OCI-LY7 (cell line): ENCODE measurements at regions not wholly inside any gene's neighbourhood (a gene's known extent, or its start where the extent isn't known, plus 50 kb on each side); places are given as distances from the start of the nearest gene placed in this dataset.

ENCODE experiments used
- BruUV-seq: library from RNA; stranded (reverse); fragments of 400-500 nt; replicated peaks from 2 replicates; lab custom pipeline; 2021; lab: Mats Ljungman, UMichigan
- CTCF ChIA-PET: fragments of 300-600 bp; sonication (Branson Sonifier 250); formaldehyde crosslinking; loops from one replicate; lab custom pipeline; 2022; ENCODE audit warnings: antibody characterized with exemption; ENCODE audit not compliant: unreplicated experiment; lab: Charles Lee
- POLR2A ChIA-PET: fragments of 300-600 bp; sonication (Branson Sonifier 250); formaldehyde crosslinking; loops from one replicate; lab custom pipeline; 2022; ENCODE audit warnings: antibody characterized with exemption; lab: Charles Lee
- DNase-seq: peaks from one replicate; pipeline ENCODE4 v3.0.0-alpha.2; 2015; ENCODE audit warnings: low spot score
- H2AFZ ChIP-seq: fragments of 200-600 bp; sonication (generic), shearing (Covaris generic); 2 replicates; pipeline ENCODE4 v1.6.1; 2014; ENCODE audit warnings: mild to moderate bottlenecking, antibody characterized with exemption, low read length, moderate library complexity
- H3K27ac ChIP-seq: fragments of 200-600 bp; sonication (generic); 2 replicates; pipeline ENCODE4 v1.5.1; 2014; ENCODE audit warnings: mixed run types, low read depth, mild to moderate bottlenecking, moderate library complexity, low read length, inconsistent platforms; ENCODE audit not compliant: poor library complexity, severe bottlenecking
- H3K36me3 ChIP-seq: fragments of 200-600 bp; sonication (generic); 2 replicates; pipeline ENCODE4 v1.6.1; 2014; ENCODE audit warnings: mild to moderate bottlenecking, antibody characterized with exemption, low read length, moderate library complexity, mixed read lengths; ENCODE audit not compliant: insufficient read depth
- H3K4me1 ChIP-seq: fragments of 200-600 bp; sonication (generic); 2 replicates; pipeline ENCODE4 v1.5.1; 2014; ENCODE audit warnings: mild to moderate bottlenecking, low read length; ENCODE audit not compliant: insufficient read depth, poor library complexity, severe bottlenecking
- H3K4me2 ChIP-seq: fragments of 200-600 bp; sonication (generic); 2 replicates; pipeline ENCODE4 v1.6.1; 2014; ENCODE audit warnings: mild to moderate bottlenecking, low read length
- H3K4me3 ChIP-seq: fragments of 200-600 bp; sonication (generic); 2 replicates; pipeline ENCODE4 v1.5.1; 2014; ENCODE audit warnings: mild to moderate bottlenecking, low read depth, low read length; ENCODE audit not compliant: poor library complexity, severe bottlenecking
- H3K79me2 ChIP-seq: fragments of 200-600 bp; sonication (generic); 2 replicates; pipeline ENCODE4 v1.6.1; 2016; ENCODE audit warnings: low read depth, mild to moderate bottlenecking, low read length, moderate library complexity, mixed read lengths; ENCODE audit not compliant: insufficient read depth
- H3K9me2 ChIP-seq: fragments of 200-600 bp; sonication (generic); 2 replicates; pipeline ENCODE4 v1.6.1; 2016; ENCODE audit warnings: mild to moderate bottlenecking, low read length, mixed read lengths; ENCODE audit not compliant: insufficient read depth
- H3K9me3 ChIP-seq: fragments of 200-600 bp; sonication (generic); 2 replicates; pipeline ENCODE4 v1.6.1; 2014; ENCODE audit warnings: mild to moderate bottlenecking, mixed run types, low read length, mixed read lengths
- H4K20me1 ChIP-seq: fragments of 200-600 bp; sonication (generic); 2 replicates; pipeline ENCODE4 v1.6.1; 2014; ENCODE audit warnings: mild to moderate bottlenecking, antibody characterized with exemption, low read length, moderate library complexity, mixed read lengths; ENCODE audit not compliant: insufficient read depth
- EZH2phosphoT487 ChIP-seq: fragments of 200-600 bp; sonication (generic); IDR thresholded peaks from 2 replicates; pipeline ENCODE4 v1.6.1; 2018; ENCODE audit warnings: low read depth, borderline replicate concordance, mild to moderate bottlenecking, mixed run types, antibody characterized with exemption, low read length, moderate library complexity, mixed read lengths
- intact Hi-C: fragments of 100-400 bp; cut with micrococcal nuclease; formaldehyde crosslinking; loops from one replicate; pipeline ENCODE4 v1.10.0; 2022; ENCODE audit not compliant: unreplicated experiment
- TF ChIP-seq, protein P1 (sequence below): fragments of 200-600 bp; sonication (generic); conservative IDR thresholded peaks from 2 replicates; pipeline ENCODE4 v1.5.1; 2014; ENCODE audit warnings: mild to moderate bottlenecking, antibody characterized with exemption, low read length, moderate library complexity, mixed read lengths

- Histone ChIP-seq H3K4me1 (no peaks in the 10 kb centered on the region), H3K79me2 (no peaks in the 10 kb centered on the region), H2AFZ (no peak overlapping the region), H3K9me3 (no peaks in the 10 kb centered on the region), H3K4me2 (no peak overlapping the region), H3K4me3 (no peak overlapping the region), H3K9me2 (no peaks in the 10 kb centered on the region), H3K36me3 (no peaks in the 10 kb centered on the region), H4K20me1 (no peaks in the 10 kb centered on the region), H3K27ac (no peak overlapping the region)
- ChIA-PET CTCF (no interaction called here), POLR2A (interaction anchor here (0.5 to 1.3 kb wide), 2 partner anchors 9 to 42 kb away, joined by 4 read pairs; no protein-coding TSS in a partner anchor)
- no peak for TF ChIP-seq EZH2phosphoT487
- TF ChIP-seq, protein P1, sequence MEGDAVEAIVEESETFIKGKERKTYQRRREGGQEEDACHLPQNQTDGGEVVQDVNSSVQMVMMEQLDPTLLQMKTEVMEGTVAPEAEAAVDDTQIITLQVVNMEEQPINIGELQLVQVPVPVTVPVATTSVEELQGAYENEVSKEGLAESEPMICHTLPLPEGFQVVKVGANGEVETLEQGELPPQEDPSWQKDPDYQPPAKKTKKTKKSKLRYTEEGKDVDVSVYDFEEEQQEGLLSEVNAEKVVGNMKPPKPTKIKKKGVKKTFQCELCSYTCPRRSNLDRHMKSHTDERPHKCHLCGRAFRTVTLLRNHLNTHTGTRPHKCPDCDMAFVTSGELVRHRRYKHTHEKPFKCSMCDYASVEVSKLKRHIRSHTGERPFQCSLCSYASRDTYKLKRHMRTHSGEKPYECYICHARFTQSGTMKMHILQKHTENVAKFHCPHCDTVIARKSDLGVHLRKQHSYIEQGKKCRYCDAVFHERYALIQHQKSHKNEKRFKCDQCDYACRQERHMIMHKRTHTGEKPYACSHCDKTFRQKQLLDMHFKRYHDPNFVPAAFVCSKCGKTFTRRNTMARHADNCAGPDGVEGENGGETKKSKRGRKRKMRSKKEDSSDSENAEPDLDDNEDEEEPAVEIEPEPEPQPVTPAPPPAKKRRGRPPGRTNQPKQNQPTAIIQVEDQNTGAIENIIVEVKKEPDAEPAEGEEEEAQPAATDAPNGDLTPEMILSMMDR, result no peak
- intact Hi-C loops, result no loop called here
- no peak for DNase-seq
- BruUV-seq, result no TSS peak
Measured at GRCh38 chr12:75844985-75845384, 186.6 kb downstream of the PHLDA1 start.

GRCh38 chr12:75844049-75844770 is 187.4 kb downstream of the PHLDA1 start:
- Histone ChIP-seq H3K4me3 (no peak overlapping the region), H2AFZ (no peak overlapping the region), H3K27ac (no peak overlapping the region), H3K9me3 (no peaks in the 10 kb centered on the region), H3K4me1 (no peaks in the 10 kb centered on the region), H4K20me1 (no peaks in the 10 kb centered on the region), H3K9me2 (no peaks in the 10 kb centered on the region), H3K36me3 (no peaks in the 10 kb centered on the region), H3K79me2 (no peaks in the 10 kb centered on the region), H3K4me2 (no peak overlapping the region)
- intact Hi-C loops, result no loop called here
- no peak for DNase-seq
- no peak for TF ChIP-seq EZH2phosphoT487
- TF ChIP-seq, protein P1, result no peak
- POLR2A ChIA-PET, result interaction anchor here (0.5 to 1.3 kb wide), 3 partner anchors 9 to 302 kb away, joined by 3 to 4 read pairs (median 4); no protein-coding TSS in a partner anchor
- CTCF ChIA-PET, result no interaction called here
- no TSS peak for BruUV-seq

DNA sequence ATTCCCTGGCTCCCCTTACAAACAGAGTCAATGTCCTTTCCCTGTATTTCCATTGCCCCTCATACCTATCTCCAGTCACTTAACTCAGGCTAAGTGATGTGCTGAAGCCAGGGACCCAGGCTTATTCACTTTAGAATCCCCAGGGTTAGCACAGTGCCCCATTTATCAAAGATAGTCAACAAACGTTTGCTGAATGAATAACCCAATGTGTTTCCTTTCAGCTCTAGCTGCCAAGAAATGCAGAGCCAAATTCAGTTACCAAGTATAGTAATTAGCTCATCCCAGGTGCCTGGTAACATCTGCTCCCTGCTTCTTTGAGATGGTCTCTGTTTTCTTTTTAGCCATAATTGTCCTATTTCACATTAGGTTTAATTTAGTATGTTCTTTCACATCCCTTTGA is 189.5 kb downstream of the PHLDA1 start:
- H3K4me3 ChIP-seq, result no peak overlapping the region
- H3K36me3 ChIP-seq, result no peaks in the 10 kb centered on the region
- no peaks in the 10 kb centered on the region for H3K9me2 ChIP-seq
- H3K9me3 ChIP-seq, result no peaks in the 10 kb centered on the region
- TF ChIP-seq EZH2phosphoT487, result no peak
- TF ChIP-seq, protein P1, result no peak
- POLR2A ChIA-PET, result interaction anchor here (2.3 kb wide), 1 partner anchor 26 kb away, joined by 6 read pairs; no protein-coding TSS in a partner anchor
- no peak for DNase-seq
- no peaks in the 10 kb centered on the region for H3K79me2 ChIP-seq
- no peaks in the 10 kb centered on the region for H3K4me1 ChIP-seq
- intact Hi-C loops, result no loop called here
- H3K4me2 ChIP-seq, result no peak overlapping the region
- no peaks in the 10 kb centered on the region for H4K20me1 ChIP-seq
- H3K27ac ChIP-seq, result no peak overlapping the region
- no TSS peak for BruUV-seq
- CTCF ChIA-PET, result no interaction called here
- H2AFZ ChIP-seq, result no peak overlapping the region
